ENCODE measurements at regions not wholly inside any gene's neighbourhood (a gene's known extent, or its start where the extent isn't known, plus 50 kb on each side); places are given as distances from the start of the nearest gene placed in this dataset.

DNA sequence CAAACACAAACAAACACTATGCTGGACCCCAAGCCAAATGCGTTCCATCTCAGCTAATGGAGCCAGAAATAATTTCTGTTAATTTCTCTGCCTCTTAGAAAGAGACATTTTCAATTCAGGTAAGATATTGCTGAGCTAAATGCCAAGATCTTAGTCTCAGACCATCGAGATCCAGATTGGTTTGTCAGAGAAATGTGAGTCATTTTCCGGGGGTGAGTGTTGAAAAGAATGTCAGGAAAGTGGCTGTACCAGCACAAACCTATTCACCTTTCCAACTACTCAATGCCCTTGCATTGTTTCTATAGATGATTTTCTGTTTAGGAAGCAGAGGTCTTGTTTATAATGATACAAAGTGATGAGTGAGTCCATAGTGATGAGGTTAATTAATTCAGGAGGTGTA, 266.8 kb upstream of the TSHZ3 start:
- H3K27me3 ChIP-seq (ENCODE audit: control insufficient read depth, insufficient read depth, low read length), result no peaks in the 10 kb centered on the region
- H3K9ac ChIP-seq (ENCODE audit: low read length), result no peak overlapping the region
- no peak overlapping the region for H3K4me3 ChIP-seq (ENCODE audit: low read length)
- no peak overlapping the region for H3K27ac ChIP-seq (ENCODE audit: low read length)
- no peaks in the 10 kb centered on the region for H3K4me1 ChIP-seq (ENCODE audit: control insufficient read depth, low read depth, low read length)
- H3K9me3 ChIP-seq (ENCODE audit: control insufficient read depth, low read depth, low read length), result no peaks in the 10 kb centered on the region
- no peaks in the 10 kb centered on the region for H3K36me3 ChIP-seq (ENCODE audit: control insufficient read depth, low read depth, low read length)

DNA sequence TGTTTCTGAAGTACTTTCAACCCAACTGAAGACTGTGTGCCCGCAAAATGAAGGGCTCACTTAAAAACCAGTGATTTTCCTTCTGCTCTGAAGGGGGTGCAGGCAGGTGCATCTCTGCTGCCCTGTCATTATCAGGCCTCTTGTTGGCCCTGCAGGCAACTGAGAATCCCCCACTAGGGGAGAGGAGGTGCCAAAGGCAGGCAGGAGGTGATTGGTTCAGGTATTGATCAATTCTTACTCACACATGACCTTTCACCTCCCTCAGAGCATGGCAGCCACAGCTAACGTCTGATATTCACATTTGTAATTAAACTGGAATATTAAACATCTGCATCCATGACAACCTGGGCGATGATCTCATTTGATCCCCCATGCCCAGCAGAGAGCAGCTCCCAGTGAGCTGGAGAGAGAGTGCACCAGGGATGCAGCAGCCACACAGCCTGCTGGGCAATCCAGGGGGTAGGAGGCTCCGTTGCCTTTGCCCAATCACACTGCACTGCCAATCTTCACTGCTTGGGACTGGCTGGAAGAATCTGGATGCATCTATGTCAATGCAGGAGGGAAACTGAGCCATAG, 267.9 kb upstream of the TSHZ3 start:
- no peaks in the 10 kb centered on the region for H3K36me3 ChIP-seq (ENCODE audit: control insufficient read depth, low read depth, low read length)
- H3K9me3 ChIP-seq (ENCODE audit: control insufficient read depth, low read depth, low read length), result no peaks in the 10 kb centered on the region
- H3K9ac ChIP-seq (ENCODE audit: low read length), result no peak overlapping the region
- no peak overlapping the region for H3K27ac ChIP-seq (ENCODE audit: low read length)
- no peaks in the 10 kb centered on the region for H3K4me1 ChIP-seq (ENCODE audit: control insufficient read depth, low read depth, low read length)
- H3K27me3 ChIP-seq (ENCODE audit: control insufficient read depth, insufficient read depth, low read length), result no peaks in the 10 kb centered on the region
- H3K4me3 ChIP-seq (ENCODE audit: low read length), result no peak overlapping the region

DNA sequence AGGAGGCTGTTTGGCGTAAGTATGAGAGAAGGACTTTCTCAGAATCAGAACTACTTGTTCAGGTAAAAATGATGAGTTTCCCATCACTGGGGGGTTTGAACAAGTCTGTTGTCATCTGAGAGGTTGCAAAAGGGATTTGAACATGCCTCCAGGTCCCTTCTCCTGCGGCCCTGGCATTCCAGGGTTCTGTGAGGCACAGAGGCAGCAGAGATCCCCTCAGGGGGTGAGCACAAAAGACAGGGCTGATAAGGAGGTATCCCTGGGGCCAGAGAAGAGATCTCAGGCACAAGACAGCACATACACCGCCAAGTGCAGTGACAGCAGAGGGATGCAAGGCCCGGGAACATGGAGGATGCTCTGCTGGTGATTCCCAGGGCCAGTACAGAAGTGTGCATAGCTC, 275.8 kb upstream of the TSHZ3 start:
- no peaks in the 10 kb centered on the region for H3K36me3 ChIP-seq (ENCODE audit: control insufficient read depth, low read depth, low read length)
- no peak overlapping the region for H3K4me3 ChIP-seq (ENCODE audit: low read length)
- no peaks in the 10 kb centered on the region for H3K9me3 ChIP-seq (ENCODE audit: control insufficient read depth, low read depth, low read length)
- no peaks in the 10 kb centered on the region for H3K27me3 ChIP-seq (ENCODE audit: control insufficient read depth, insufficient read depth, low read length)
- no peak overlapping the region for H3K27ac ChIP-seq (ENCODE audit: low read length)
- H3K4me1 ChIP-seq (ENCODE audit: control insufficient read depth, low read depth, low read length), result peaks cover 5% of the 10 kb centered on the region
- H3K9ac ChIP-seq (ENCODE audit: low read length), result no peak overlapping the region

DNA sequence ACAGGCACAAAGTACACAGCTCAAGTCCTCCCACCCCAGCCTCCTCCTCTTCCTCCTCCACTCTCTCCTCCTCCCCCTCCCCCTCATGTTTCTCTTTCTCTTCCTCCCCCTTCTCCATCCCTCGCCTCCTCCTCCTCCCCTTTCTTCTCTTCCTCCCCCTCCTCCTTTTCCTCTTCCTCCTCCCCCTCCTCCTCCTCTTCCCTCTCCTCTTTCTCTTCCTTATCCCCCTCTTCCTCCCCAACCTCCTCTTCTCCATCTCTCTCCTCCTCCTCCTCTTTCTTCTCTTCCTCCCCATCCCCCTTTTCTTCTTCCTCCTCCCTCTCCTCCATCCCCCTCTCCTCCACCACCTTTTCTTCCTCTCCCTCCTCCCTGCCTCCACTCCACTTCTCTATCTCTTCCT, 276.3 kb upstream of the TSHZ3 start:
- no peak overlapping the region for H3K4me3 ChIP-seq (ENCODE audit: low read length)
- no peak overlapping the region for H3K9ac ChIP-seq (ENCODE audit: low read length)
- no peaks in the 10 kb centered on the region for H3K27me3 ChIP-seq (ENCODE audit: control insufficient read depth, insufficient read depth, low read length)
- H3K27ac ChIP-seq (ENCODE audit: low read length), result no peak overlapping the region
- H3K4me1 ChIP-seq (ENCODE audit: control insufficient read depth, low read depth, low read length), result peaks cover 5% of the 10 kb centered on the region
- H3K36me3 ChIP-seq (ENCODE audit: control insufficient read depth, low read depth, low read length), result no peaks in the 10 kb centered on the region
- H3K9me3 ChIP-seq (ENCODE audit: control insufficient read depth, low read depth, low read length), result no peaks in the 10 kb centered on the region

DNA sequence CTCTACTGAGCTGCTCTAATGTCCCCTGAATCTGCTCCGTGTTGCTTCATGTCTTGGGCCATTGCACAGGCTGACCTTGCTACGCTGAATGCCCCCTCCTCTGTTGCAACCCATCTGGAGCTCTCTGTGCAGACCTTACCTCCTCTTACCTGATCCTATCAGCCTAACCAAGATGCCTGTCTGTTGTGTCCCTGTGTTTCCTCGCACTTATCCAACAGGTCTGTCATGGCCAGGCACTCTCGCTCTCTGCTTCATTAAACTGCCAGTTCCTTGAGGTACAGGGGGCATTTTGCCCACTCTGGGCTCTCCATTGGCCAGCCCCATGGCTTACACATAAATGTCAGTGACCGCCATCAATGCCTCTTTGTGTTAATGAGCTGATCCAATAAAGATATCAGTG, 277.7 kb upstream of the TSHZ3 start:
- Histone ChIP-seq H3K4me1 (ENCODE audit: control insufficient read depth, low read depth, low read length) (peaks cover 5% of the 10 kb centered on the region), H3K36me3 (ENCODE audit: control insufficient read depth, low read depth, low read length) (no peaks in the 10 kb centered on the region), H3K27me3 (ENCODE audit: control insufficient read depth, insufficient read depth, low read length) (no peaks in the 10 kb centered on the region), H3K9ac (ENCODE audit: low read length) (no peak overlapping the region), H3K27ac (ENCODE audit: low read length) (no peak overlapping the region), H3K9me3 (ENCODE audit: control insufficient read depth, low read depth, low read length) (no peaks in the 10 kb centered on the region), H3K4me3 (ENCODE audit: low read length) (no peak overlapping the region)

DNA sequence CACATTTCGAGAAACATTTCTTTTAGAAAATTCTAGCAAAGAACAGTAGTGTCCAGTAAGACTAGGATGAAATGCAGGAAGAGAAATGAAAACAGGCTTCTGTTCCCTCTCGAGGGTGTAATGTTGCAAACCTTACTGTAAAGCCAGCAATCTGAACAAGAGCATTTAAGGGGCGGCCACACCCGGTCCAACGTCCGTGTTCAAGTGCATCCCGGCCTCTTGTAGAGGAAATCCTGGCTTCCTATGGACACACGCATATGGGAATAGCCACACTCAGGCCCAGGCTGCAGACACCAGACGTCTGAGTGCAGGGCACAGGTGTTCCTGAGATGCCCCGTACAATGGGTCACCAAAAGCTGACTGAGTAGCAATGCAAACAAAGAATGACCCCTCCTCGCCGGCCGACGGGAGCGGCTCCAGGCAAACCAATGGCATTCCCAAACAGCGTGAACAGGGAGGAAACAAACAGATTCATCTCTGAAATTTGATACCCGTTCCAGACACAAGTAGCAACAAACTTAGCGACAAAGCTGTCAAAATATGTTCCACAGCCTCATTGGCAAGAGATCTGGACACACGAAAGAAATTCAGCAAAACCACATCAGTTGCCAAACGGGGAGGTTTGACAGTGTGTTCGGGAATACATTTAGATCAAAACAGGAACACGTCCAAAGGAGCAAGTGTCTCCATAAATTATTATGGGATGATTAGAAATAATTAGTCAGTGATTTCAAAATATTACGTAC, 278.6 kb upstream of the TSHZ3 start:
- H3K9ac ChIP-seq (ENCODE audit: low read length), result no peak overlapping the region
- H3K27me3 ChIP-seq (ENCODE audit: control insufficient read depth, insufficient read depth, low read length), result no peaks in the 10 kb centered on the region
- no peak overlapping the region for H3K27ac ChIP-seq (ENCODE audit: low read length)
- H3K4me3 ChIP-seq (ENCODE audit: low read length), result no peak overlapping the region
- H3K9me3 ChIP-seq (ENCODE audit: control insufficient read depth, low read depth, low read length), result no peaks in the 10 kb centered on the region
- peaks cover 5% of the 10 kb centered on the region for H3K4me1 ChIP-seq (ENCODE audit: control insufficient read depth, low read depth, low read length)
- H3K36me3 ChIP-seq (ENCODE audit: control insufficient read depth, low read depth, low read length), result no peaks in the 10 kb centered on the region

DNA sequence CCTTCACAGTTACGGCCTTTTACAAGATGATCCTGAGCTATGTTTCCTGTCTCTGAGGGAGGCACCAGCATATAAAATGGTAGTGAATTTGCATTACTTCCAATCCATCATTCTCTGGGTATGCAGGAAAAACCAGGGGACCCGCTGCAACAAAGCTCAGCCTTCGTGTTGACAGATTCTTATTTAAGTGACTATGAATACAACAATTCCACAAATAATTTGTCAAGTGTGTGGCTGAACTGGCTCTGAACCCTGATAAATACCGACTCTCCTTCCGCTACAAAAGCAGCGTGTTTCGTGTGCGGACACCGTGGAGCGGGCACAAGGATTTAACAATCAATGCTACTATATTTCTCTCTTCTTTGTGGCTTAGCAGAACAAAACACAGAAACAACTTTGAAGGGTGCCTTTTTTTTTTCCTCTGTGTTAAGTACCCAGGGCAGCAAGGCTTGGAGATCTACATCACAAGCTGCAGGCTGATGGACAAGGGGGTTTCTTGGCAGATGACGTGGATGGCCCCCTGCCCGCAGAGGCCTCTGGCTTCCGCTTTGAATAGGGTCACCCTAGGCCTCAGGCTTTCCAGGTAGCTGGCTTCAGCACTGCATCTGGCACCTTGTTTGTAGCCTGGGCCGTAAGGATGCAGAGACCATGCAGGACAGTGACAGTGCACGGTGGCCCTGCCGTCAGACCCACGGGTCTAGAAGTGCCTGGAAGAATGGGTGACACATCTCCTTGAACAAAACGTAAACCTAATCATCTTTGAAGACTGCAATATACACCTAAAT, 280.5 kb upstream of the TSHZ3 start:
- Histone ChIP-seq H3K27ac (ENCODE audit: low read length) (no peak overlapping the region), H3K4me1 (ENCODE audit: control insufficient read depth, low read depth, low read length) (peaks cover 5% of the 10 kb centered on the region), H3K36me3 (ENCODE audit: control insufficient read depth, low read depth, low read length) (no peaks in the 10 kb centered on the region), H3K9me3 (ENCODE audit: control insufficient read depth, low read depth, low read length) (no peaks in the 10 kb centered on the region), H3K4me3 (ENCODE audit: low read length) (no peak overlapping the region), H3K9ac (ENCODE audit: low read length) (no peak overlapping the region), H3K27me3 (ENCODE audit: control insufficient read depth, insufficient read depth, low read length) (no peaks in the 10 kb centered on the region)

DNA sequence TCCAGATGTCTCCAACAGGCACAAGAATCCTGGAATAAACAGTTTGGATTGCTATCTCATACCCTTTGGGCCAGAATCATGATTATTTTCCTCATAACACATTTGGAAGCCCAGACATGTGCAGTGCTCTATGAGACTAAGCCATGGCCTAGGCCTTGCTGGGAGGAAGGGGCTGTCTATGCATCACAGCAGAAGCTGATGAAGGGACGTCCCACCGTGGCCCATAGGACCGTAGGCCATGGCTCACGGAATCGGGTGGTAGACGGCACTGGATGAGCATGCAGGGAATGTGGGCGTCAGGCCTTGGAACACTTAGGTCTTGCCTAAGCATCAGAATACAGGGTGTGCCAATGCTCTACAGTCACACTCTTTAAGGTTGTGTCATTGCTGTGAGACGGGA, 283.8 kb upstream of the TSHZ3 start:
- H3K4me1 ChIP-seq (ENCODE audit: control insufficient read depth, low read depth, low read length), result peaks cover 3% of the 10 kb centered on the region
- no peaks in the 10 kb centered on the region for H3K9me3 ChIP-seq (ENCODE audit: control insufficient read depth, low read depth, low read length)
- H3K27me3 ChIP-seq (ENCODE audit: control insufficient read depth, insufficient read depth, low read length), result no peaks in the 10 kb centered on the region
- H3K27ac ChIP-seq (ENCODE audit: low read length), result no peak overlapping the region
- H3K9ac ChIP-seq (ENCODE audit: low read length), result no peak overlapping the region
- no peaks in the 10 kb centered on the region for H3K36me3 ChIP-seq (ENCODE audit: control insufficient read depth, low read depth, low read length)
- H3K4me3 ChIP-seq (ENCODE audit: low read length), result no peak overlapping the region

DNA sequence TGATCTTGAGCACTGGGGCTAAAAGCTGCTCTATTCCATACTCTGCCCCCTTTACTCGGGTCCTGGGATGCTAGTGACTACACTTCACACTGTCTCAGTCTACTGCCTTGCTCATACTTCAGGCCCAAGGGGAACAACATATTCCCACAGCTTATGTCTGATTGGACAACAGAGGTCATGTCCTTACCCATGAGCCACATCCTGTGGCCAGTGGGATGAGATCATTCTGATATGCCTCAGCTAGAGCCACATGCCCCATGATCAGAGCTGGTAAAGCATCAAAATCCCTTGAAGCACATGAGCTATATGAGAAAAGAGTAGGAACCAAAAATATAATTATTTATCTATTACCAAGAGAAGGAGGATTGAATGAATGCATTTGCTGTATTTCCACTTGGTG, 290.1 kb upstream of the TSHZ3 start:
- Histone ChIP-seq H3K4me1 (ENCODE audit: control insufficient read depth, low read depth, low read length) (no peaks in the 10 kb centered on the region), H3K27me3 (ENCODE audit: control insufficient read depth, insufficient read depth, low read length) (no peaks in the 10 kb centered on the region)

DNA sequence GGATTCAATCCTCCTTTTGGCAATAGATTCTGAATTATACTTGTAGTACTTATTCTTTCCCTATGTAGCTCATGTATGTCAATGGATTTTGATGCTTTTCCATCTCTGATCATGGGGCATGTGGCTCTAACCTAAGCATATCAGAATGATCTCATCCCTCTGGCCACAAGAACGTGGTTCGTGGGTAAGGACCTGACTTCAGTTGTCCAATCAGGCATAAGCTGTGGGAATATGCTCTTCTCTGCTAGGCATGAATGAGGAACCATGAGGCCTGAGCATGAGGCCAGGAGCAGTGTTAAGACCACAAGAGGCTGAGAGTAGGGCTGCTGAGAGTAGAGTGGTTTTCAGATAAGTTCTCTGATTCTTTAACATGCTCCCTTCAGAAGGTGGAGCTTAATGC, 292.4 kb upstream of the TSHZ3 start:
- no peaks in the 10 kb centered on the region for H3K4me1 ChIP-seq (ENCODE audit: control insufficient read depth, low read depth, low read length)
- no peak overlapping the region for H3K4me3 ChIP-seq (ENCODE audit: low read length)
- no peak overlapping the region for H3K9ac ChIP-seq (ENCODE audit: low read length)

More for the DNA sequence above, 290.1 kb upstream of the TSHZ3 start:
- H3K36me3 ChIP-seq (ENCODE audit: control insufficient read depth, low read depth, low read length), result no peaks in the 10 kb centered on the region
- H3K4me3 ChIP-seq (ENCODE audit: low read length), result no peak overlapping the region
- no peaks in the 10 kb centered on the region for H3K9me3 ChIP-seq (ENCODE audit: control insufficient read depth, low read depth, low read length)
- H3K9ac ChIP-seq (ENCODE audit: low read length), result no peak overlapping the region
- no peak overlapping the region for H3K27ac ChIP-seq (ENCODE audit: low read length)

DNA sequence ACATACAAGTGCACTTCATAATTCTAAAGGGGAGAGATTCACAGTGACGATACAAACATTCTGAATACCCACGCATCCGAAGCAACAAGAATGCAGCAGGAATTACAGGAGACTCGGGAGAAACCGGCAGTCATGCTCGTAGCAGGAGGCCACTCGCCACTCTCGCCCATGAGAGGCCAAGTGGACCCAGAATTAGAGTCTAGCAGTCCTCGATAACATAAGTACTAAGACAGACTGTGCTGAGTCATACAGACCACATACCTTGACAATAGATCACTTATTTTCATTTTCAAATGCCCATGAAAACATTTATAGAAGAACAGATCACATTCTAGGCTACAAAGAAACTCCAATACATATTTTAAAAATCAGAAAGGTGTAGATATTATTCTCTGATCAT, 299.1 kb upstream of the TSHZ3 start:
- Histone ChIP-seq H3K4me1 (ENCODE audit: control insufficient read depth, low read depth, low read length) (no peaks in the 10 kb centered on the region), H3K9me3 (ENCODE audit: control insufficient read depth, low read depth, low read length) (no peaks in the 10 kb centered on the region), H3K27ac (ENCODE audit: low read length) (no peak overlapping the region)

More for the DNA sequence above, 292.4 kb upstream of the TSHZ3 start:
- Histone ChIP-seq H3K27me3 (ENCODE audit: control insufficient read depth, insufficient read depth, low read length) (no peaks in the 10 kb centered on the region), H3K36me3 (ENCODE audit: control insufficient read depth, low read depth, low read length) (no peaks in the 10 kb centered on the region), H3K9me3 (ENCODE audit: control insufficient read depth, low read depth, low read length) (no peaks in the 10 kb centered on the region), H3K27ac (ENCODE audit: low read length) (no peak overlapping the region)

More for the DNA sequence above, 299.1 kb upstream of the TSHZ3 start:
- Histone ChIP-seq H3K36me3 (ENCODE audit: control insufficient read depth, low read depth, low read length) (no peaks in the 10 kb centered on the region), H3K27me3 (ENCODE audit: control insufficient read depth, insufficient read depth, low read length) (no peaks in the 10 kb centered on the region), H3K4me3 (ENCODE audit: low read length) (no peak overlapping the region), H3K9ac (ENCODE audit: low read length) (no peak overlapping the region)
